Esophagus mucosa (tissue), 1 donor: ENCODE measurements at regions not wholly inside any gene's neighbourhood (a gene's known extent, or its start where the extent isn't known, plus 50 kb on each side); places are given as distances from the start of the nearest gene placed in this dataset.

Experiments
- ATAC-seq: fragments of 200-7000 bp; cut with Tn5 transposase; one replicate; pipeline ENCODE4 v1.9.1; 2020
- donor health status: DM: yes; HTN: yes; CAD: no.

- ATAC-seq = no peak
These were observed 64.7 kb upstream of the TLK1 start for GRCh38 chr2:171225302-171225980.

GRCh38 chr2:171217330-171217729 lies 56.6 kb upstream of the TLK1 start:
- ATAC-seq = no peak

- ATAC-seq = no peak
These were observed 55.9 kb upstream of the TLK1 start for GRCh38 chr2:171216631-171217030.

GRCh38 chr2:171214093-171214492 lies 53.4 kb upstream of the TLK1 start:
- no peak for ATAC-seq

- no peak for ATAC-seq
These were observed 50.3 kb upstream of the TLK1 start for GRCh38 chr2:171210864-171211431.
